GM23338 (cell line): ENCODE measurements at regions not wholly inside any gene's neighbourhood (a gene's known extent, or its start where the extent isn't known, plus 50 kb on each side); places are given as distances from the start of the nearest gene placed in this dataset.

Experiments
- ATAC-seq: fragments of 200-7000 bp; cut with Tn5 transposase; 3 replicates; pipeline ENCODE4 v1.9.1; 2020
- DNase-seq: peaks from one replicate; pipeline ENCODE4 v3.0.0-alpha.2; 2015; ENCODE audit warnings: low spot score
- H2AFZ ChIP-seq: fragments of 200-600 bp; sonication (generic); 2 replicates; pipeline ENCODE4 v1.8.0; 2016; ENCODE audit warnings: antibody characterized with exemption, mild to moderate bottlenecking, moderate library complexity
- H3F3A ChIP-seq: fragments of 200-600 bp; sonication (generic); replicated peaks from 2 replicates; pipeline ENCODE4 v1.8.0; 2017; ENCODE audit warnings: antibody characterized with exemption, mixed run types, low read depth
- H3K27ac ChIP-seq: fragments of 200-600 bp; sonication (generic); 2 replicates; pipeline ENCODE4 v1.6.1; 2016; ENCODE audit warnings: low read depth
- H3K27me3 ChIP-seq: fragments of 200-600 bp; sonication (generic); 2 replicates; pipeline ENCODE4 v1.8.0; 2016; ENCODE audit warnings: mild to moderate bottlenecking, mixed run types, moderate library complexity; ENCODE audit not compliant: insufficient read depth
- H3K36me3 ChIP-seq: fragments of 200-600 bp; sonication (generic); 2 replicates; pipeline ENCODE4 v1.8.0; 2016; ENCODE audit warnings: mild to moderate bottlenecking; ENCODE audit not compliant: insufficient read depth
- H3K4me1 ChIP-seq: fragments of 200-600 bp; sonication (generic); 2 replicates; pipeline ENCODE4 v1.8.0; 2016; ENCODE audit warnings: mild to moderate bottlenecking, moderate library complexity; ENCODE audit not compliant: insufficient read depth
- H3K4me2 ChIP-seq: fragments of 200-600 bp; sonication (generic); 2 replicates; pipeline ENCODE4 v1.7.1; 2017; ENCODE audit warnings: mixed run types
- H3K4me3 ChIP-seq: fragments of 200-600 bp; sonication (generic); 2 replicates; pipeline ENCODE4 v1.6.1; 2016; ENCODE audit warnings: mixed run types
- H3K79me2 ChIP-seq: fragments of 200-600 bp; sonication (generic); replicated peaks from 2 replicates; pipeline ENCODE4 v1.8.0; 2017; ENCODE audit warnings: mild to moderate bottlenecking; ENCODE audit not compliant: insufficient read depth
- H3K9me2 ChIP-seq: fragments of 200-600 bp; sonication (generic); 2 replicates; pipeline ENCODE4 v1.8.0; 2017; ENCODE audit not compliant: insufficient read depth
- H4K20me1 ChIP-seq: fragments of 200-600 bp; sonication (generic); replicated peaks from 2 replicates; pipeline ENCODE4 v1.8.0; 2017; ENCODE audit warnings: mild to moderate bottlenecking; ENCODE audit not compliant: insufficient read depth
- H3K27ac Mint-ChIP-seq: 2 replicates; pipeline ENCODE4 v1.8.0; 2020; ENCODE audit warnings: inconsistent platforms, mild to moderate bottlenecking, moderate library complexity, mixed read lengths
- H3K27me3 Mint-ChIP-seq: 3 replicates; pipeline ENCODE4 v1.8.0; 2022; ENCODE audit warnings: low read depth, mild to moderate bottlenecking, moderate library complexity, mixed read lengths, inconsistent platforms; ENCODE audit not compliant: insufficient read depth, poor library complexity
- H3K36me3 Mint-ChIP-seq: 3 replicates; pipeline ENCODE4 v1.8.0; 2021; ENCODE audit warnings: low read depth, mild to moderate bottlenecking, inconsistent platforms, moderate library complexity, mixed read lengths
- H3K4me1 Mint-ChIP-seq: 3 replicates; pipeline ENCODE4 v1.8.0; 2020; ENCODE audit warnings: mild to moderate bottlenecking, inconsistent platforms, mixed read lengths
- H3K4me3 Mint-ChIP-seq: 3 replicates; pipeline ENCODE4 v1.8.0; 2021; ENCODE audit warnings: moderate library complexity, mild to moderate bottlenecking, inconsistent platforms, mixed read lengths
- H3K9me3 Mint-ChIP-seq: 3 replicates; pipeline ENCODE4 v1.8.0; 2020; ENCODE audit warnings: moderate library complexity, mild to moderate bottlenecking, inconsistent platforms, mixed read lengths
- CREB1 ChIP-seq: fragments of 250-450 bp; sonication (Bioruptor Pico); IDR thresholded peaks from 2 replicates; pipeline ENCODE4 v1.5.0; 2020; ENCODE audit warnings: low read depth, mild to moderate bottlenecking, moderate library complexity
- EZH2 ChIP-seq: fragments of 200-600 bp; sonication (generic); IDR thresholded peaks from one replicate; pipeline ENCODE4 v1.8.0; 2017; ENCODE audit warnings: antibody characterized with exemption, mild to moderate bottlenecking, low read depth; ENCODE audit not compliant: unreplicated experiment
- EZH2phosphoT487 ChIP-seq: fragments of 200-600 bp; sonication (generic); IDR thresholded peaks from one replicate; pipeline ENCODE4 v1.8.1; 2018; ENCODE audit warnings: antibody characterized with exemption; ENCODE audit not compliant: unreplicated experiment
- JUNB ChIP-seq: IDR thresholded peaks from one replicate; pipeline ENCODE4 v1.6.1; 2016; ENCODE audit warnings: antibody characterized with exemption; ENCODE audit not compliant: unreplicated experiment
- NANOG ChIP-seq: IDR thresholded peaks from 2 replicates; pipeline ENCODE4 v1.6.1; 2016; ENCODE audit warnings: antibody characterized with exemption, borderline replicate concordance
- POLR2AphosphoS5 ChIP-seq: IDR thresholded peaks from 2 replicates; pipeline ENCODE4 v1.6.1; 2016; ENCODE audit warnings: antibody characterized with exemption, low read depth
- STAT1 ChIP-seq: IDR thresholded peaks from one replicate; pipeline ENCODE4 v1.6.1; 2016; ENCODE audit warnings: antibody characterized with exemption; ENCODE audit not compliant: unreplicated experiment
- ZNF114 ChIP-seq: fragments of 250-450 bp; sonication (Bioruptor Pico); IDR thresholded peaks from 2 replicates; pipeline ENCODE4 v1.5.0; 2020; ENCODE audit warnings: mild to moderate bottlenecking, moderate library complexity
- ZNF331 ChIP-seq: fragments of 250-450 bp; sonication (Bioruptor Pico); IDR thresholded peaks from 2 replicates; pipeline ENCODE4 v1.5.0; 2020; ENCODE audit warnings: low read depth, mild to moderate bottlenecking, moderate library complexity
- ZNF462 ChIP-seq: fragments of 250-450 bp; sonication (Bioruptor Pico); IDR thresholded peaks from 2 replicates; pipeline ENCODE4 v1.5.0; 2020; ENCODE audit warnings: mild to moderate bottlenecking, moderate library complexity
- TF ChIP-seq, protein P1 (sequence below): IDR thresholded peaks from 2 replicates; pipeline ENCODE4 v1.6.1; 2016; ENCODE audit warnings: antibody characterized with exemption
- TF ChIP-seq, protein P2 (sequence below), 2 experiments: fragments of 200-600 bp in 1 of 2; sonication (generic) in 1 of 2; conservative IDR thresholded peaks; 2 replicates each; pipeline versions ENCODE4 v1.5.1 to v1.6.1; 2016 to 2017; ENCODE audit warnings: antibody characterized with exemption in 2 of 2, low read depth in 2 of 2, mild to moderate bottlenecking in 2 of 2, moderate library complexity in 1 of 2
- TF ChIP-seq, protein P3 (sequence below): IDR thresholded peaks from one replicate; pipeline ENCODE4 v1.6.1; 2018; ENCODE audit warnings: antibody characterized with exemption; ENCODE audit not compliant: unreplicated experiment

DNA sequence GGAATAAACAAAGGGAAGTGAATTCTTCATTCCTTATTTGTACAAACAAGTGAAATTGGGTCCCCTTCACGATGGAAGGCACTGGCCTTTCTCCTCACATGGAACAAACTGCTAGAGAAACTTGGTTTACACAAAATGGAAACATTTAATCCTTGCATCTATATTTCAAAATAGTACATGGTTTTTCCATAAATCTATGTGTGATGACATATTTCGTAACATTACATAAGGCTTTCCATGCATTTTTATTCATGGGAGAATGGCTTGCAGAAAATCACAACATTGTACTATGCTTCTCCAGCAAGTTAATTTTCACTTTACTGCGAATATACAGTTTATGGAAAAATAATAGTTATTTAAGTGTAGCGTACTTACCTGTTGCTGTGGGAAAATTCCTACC, 81.0 kb upstream of the CDIN1 start:
- ATAC-seq, result no peak
- Histone ChIP-seq H2AFZ (no peak overlapping the region), H3K27me3 (no peaks in the 10 kb centered on the region), H3K4me2 (no peak overlapping the region), H3K79me2 (no peaks in the 10 kb centered on the region), H3K36me3 (no peaks in the 10 kb centered on the region), H3K4me3 (no peak overlapping the region), H3K27ac (no peak overlapping the region), H3F3A (no peaks in the 10 kb centered on the region), H3K9me2 (no peaks in the 10 kb centered on the region), H4K20me1 (no peaks in the 10 kb centered on the region), H3K4me1 (no peaks in the 10 kb centered on the region)
- Mint-ChIP-seq H3K4me3 (no peak overlapping the region), H3K27me3 (no peaks in the 10 kb centered on the region), H3K9me3 (no peaks in the 10 kb centered on the region), H3K4me1 (peaks cover 14% of the 10 kb centered on the region), H3K36me3 (no peaks in the 10 kb centered on the region), H3K27ac (no peak overlapping the region)
- TF ChIP-seq CREB1 (CRISPR knock-in tag), result no peak
- TF ChIP-seq ZNF114 (CRISPR knock-in tag), result no peak
- TF ChIP-seq, protein P1, sequence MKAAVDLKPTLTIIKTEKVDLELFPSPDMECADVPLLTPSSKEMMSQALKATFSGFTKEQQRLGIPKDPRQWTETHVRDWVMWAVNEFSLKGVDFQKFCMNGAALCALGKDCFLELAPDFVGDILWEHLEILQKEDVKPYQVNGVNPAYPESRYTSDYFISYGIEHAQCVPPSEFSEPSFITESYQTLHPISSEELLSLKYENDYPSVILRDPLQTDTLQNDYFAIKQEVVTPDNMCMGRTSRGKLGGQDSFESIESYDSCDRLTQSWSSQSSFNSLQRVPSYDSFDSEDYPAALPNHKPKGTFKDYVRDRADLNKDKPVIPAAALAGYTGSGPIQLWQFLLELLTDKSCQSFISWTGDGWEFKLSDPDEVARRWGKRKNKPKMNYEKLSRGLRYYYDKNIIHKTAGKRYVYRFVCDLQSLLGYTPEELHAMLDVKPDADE, result no peak
- TF ChIP-seq, protein P2, sequence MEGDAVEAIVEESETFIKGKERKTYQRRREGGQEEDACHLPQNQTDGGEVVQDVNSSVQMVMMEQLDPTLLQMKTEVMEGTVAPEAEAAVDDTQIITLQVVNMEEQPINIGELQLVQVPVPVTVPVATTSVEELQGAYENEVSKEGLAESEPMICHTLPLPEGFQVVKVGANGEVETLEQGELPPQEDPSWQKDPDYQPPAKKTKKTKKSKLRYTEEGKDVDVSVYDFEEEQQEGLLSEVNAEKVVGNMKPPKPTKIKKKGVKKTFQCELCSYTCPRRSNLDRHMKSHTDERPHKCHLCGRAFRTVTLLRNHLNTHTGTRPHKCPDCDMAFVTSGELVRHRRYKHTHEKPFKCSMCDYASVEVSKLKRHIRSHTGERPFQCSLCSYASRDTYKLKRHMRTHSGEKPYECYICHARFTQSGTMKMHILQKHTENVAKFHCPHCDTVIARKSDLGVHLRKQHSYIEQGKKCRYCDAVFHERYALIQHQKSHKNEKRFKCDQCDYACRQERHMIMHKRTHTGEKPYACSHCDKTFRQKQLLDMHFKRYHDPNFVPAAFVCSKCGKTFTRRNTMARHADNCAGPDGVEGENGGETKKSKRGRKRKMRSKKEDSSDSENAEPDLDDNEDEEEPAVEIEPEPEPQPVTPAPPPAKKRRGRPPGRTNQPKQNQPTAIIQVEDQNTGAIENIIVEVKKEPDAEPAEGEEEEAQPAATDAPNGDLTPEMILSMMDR (conservative IDR thresholded peaks at IDR 0.05; ENCODE audit: low read depth in 2 of 2), result no peak
- TF ChIP-seq POLR2AphosphoS5, result no peak
- no peak for TF ChIP-seq ZNF331 (CRISPR knock-in tag)
- no peak for TF ChIP-seq JUNB
- TF ChIP-seq EZH2phosphoT487, result no peak
- TF ChIP-seq STAT1, result no peak
- TF ChIP-seq, protein P3, sequence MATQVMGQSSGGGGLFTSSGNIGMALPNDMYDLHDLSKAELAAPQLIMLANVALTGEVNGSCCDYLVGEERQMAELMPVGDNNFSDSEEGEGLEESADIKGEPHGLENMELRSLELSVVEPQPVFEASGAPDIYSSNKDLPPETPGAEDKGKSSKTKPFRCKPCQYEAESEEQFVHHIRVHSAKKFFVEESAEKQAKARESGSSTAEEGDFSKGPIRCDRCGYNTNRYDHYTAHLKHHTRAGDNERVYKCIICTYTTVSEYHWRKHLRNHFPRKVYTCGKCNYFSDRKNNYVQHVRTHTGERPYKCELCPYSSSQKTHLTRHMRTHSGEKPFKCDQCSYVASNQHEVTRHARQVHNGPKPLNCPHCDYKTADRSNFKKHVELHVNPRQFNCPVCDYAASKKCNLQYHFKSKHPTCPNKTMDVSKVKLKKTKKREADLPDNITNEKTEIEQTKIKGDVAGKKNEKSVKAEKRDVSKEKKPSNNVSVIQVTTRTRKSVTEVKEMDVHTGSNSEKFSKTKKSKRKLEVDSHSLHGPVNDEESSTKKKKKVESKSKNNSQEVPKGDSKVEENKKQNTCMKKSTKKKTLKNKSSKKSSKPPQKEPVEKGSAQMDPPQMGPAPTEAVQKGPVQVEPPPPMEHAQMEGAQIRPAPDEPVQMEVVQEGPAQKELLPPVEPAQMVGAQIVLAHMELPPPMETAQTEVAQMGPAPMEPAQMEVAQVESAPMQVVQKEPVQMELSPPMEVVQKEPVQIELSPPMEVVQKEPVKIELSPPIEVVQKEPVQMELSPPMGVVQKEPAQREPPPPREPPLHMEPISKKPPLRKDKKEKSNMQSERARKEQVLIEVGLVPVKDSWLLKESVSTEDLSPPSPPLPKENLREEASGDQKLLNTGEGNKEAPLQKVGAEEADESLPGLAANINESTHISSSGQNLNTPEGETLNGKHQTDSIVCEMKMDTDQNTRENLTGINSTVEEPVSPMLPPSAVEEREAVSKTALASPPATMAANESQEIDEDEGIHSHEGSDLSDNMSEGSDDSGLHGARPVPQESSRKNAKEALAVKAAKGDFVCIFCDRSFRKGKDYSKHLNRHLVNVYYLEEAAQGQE, result no peak
- TF ChIP-seq EZH2, result no peak
- no peak for TF ChIP-seq ZNF462 (CRISPR knock-in tag)
- no peak for TF ChIP-seq NANOG
- DNase-seq, result no peak
